ENCODE measurements at regions not wholly inside any gene's neighbourhood (a gene's known extent, or its start where the extent isn't known, plus 50 kb on each side); places are given as distances from the start of the nearest gene placed in this dataset.
"Not testable (repeated sequence)": the region's sequence is repeated elsewhere in the genome, so short reads cannot be mapped to it uniquely, and the experiment has no call there.

DNA sequence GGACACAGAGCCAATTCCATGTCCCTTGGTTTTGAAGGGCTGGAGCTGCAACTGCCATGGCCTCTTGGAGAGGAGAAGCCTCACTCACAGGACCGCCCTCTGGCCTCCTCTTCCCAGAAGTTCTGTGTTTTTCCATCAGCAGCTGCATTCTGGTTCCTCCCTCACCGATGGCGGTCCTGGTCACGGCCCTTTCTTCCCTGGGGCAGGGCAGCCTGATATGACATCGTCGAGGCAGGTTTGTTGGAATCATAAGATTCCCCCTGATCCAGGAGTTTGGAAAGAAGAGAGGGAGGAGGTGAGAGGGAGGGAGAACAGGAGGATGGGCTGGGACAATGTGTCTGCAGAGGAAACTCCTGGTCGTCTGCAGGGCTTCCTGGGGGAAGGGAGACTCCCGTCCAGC, 82.7 kb upstream of the PDZD8 start:
- Histone ChIP-seq H3K4me3 (ENCODE audit: low read depth in 1 of 2, low read length in 1 of 2) (no peak overlapping the region), H3K36me3 (no peaks in the 10 kb centered on the region), H3K4me1 (ENCODE audit: control insufficient read depth in 1 of 2, insufficient read depth in 1 of 2, low read depth in 1 of 2, low read length in 1 of 2) (peaks cover 45 to 52% of the 10 kb centered on the region in 2 experiments), H3K9me3 (no peaks in the 10 kb centered on the region), H3K27ac (peak overlapping the region; percentile 76), H3K27me3 (no peaks in the 10 kb centered on the region)
- TF ChIP-seq CTCF (IDR thresholded peaks at IDR 0.05): no peak

- peaks cover 45 to 53% of the 10 kb centered on the region in 2 experiments for H3K4me1 ChIP-seq (ENCODE audit: control insufficient read depth in 1 of 2, insufficient read depth in 1 of 2, low read depth in 1 of 2, low read length in 1 of 2)
- peak overlapping the region in 1 of 2 experiments; percentile 37 for H3K4me3 ChIP-seq (ENCODE audit: low read depth in 1 of 2, low read length in 1 of 2)
- no peak for TF ChIP-seq CTCF (IDR thresholded peaks at IDR 0.05)
These were observed 82.0 kb upstream of the PDZD8 start for GRCh38 chr10:117457071-117457810.

GRCh38 chr10:117455346-117455745, 80.1 kb upstream of the PDZD8 start:
- H3K4me3 ChIP-seq (ENCODE audit: low read depth in 1 of 2, low read length in 1 of 2): peak overlapping the region in 1 of 2 experiments; percentile 37
- H3K9me3 ChIP-seq: no peaks in the 10 kb centered on the region
- H3K36me3 ChIP-seq: no peaks in the 10 kb centered on the region
- no peaks in the 10 kb centered on the region for H3K27me3 ChIP-seq
- TF ChIP-seq CTCF (IDR thresholded peaks at IDR 0.05): no peak
- peaks cover 45 to 53% of the 10 kb centered on the region in 2 experiments for H3K4me1 ChIP-seq (ENCODE audit: control insufficient read depth in 1 of 2, insufficient read depth in 1 of 2, low read depth in 1 of 2, low read length in 1 of 2)
- peak overlapping the region; percentile 76 for H3K27ac ChIP-seq

More at GRCh38 chr10:117457071-117457810, 82.0 kb upstream of the PDZD8 start:
- Histone ChIP-seq H3K36me3 (no peaks in the 10 kb centered on the region), H3K9me3 (no peaks in the 10 kb centered on the region), H3K27me3 (no peaks in the 10 kb centered on the region), H3K27ac (peak overlapping the region; percentile 76)

GRCh38 chr10:117454502-117454901, 79.3 kb upstream of the PDZD8 start:
- peak overlapping the region in 1 of 2 experiments; percentile 37 for H3K4me3 ChIP-seq (ENCODE audit: low read depth in 1 of 2, low read length in 1 of 2)

GRCh38 chr10:117453484-117453883, 78.2 kb upstream of the PDZD8 start:
- not testable (repeated sequence) for H3K27me3 ChIP-seq; H3K9me3 ChIP-seq; H3K4me3 ChIP-seq (ENCODE audit: low read depth in 1 of 2, low read length in 1 of 2); H3K36me3 ChIP-seq
- peak overlapping the region; percentile 76 for H3K27ac ChIP-seq
- H3K4me1 ChIP-seq (ENCODE audit: control insufficient read depth in 1 of 2, insufficient read depth in 1 of 2, low read depth in 1 of 2, low read length in 1 of 2): peaks cover 45 to 53% of the 10 kb centered on the region in 2 experiments

More at GRCh38 chr10:117454502-117454901, 79.3 kb upstream of the PDZD8 start:
- Histone ChIP-seq H3K27me3 (no peaks in the 10 kb centered on the region), H3K27ac (peak overlapping the region; percentile 76), H3K36me3 (no peaks in the 10 kb centered on the region), H3K4me1 (ENCODE audit: control insufficient read depth in 1 of 2, insufficient read depth in 1 of 2, low read depth in 1 of 2, low read length in 1 of 2) (peaks cover 45 to 53% of the 10 kb centered on the region in 2 experiments), H3K9me3 (no peaks in the 10 kb centered on the region)
- TF ChIP-seq CTCF (IDR thresholded peaks at IDR 0.05): no peak

GRCh38 chr10:117450940-117451339, 75.7 kb upstream of the PDZD8 start:
- Histone ChIP-seq H3K27me3 (no peaks in the 10 kb centered on the region), H3K9me3 (no peaks in the 10 kb centered on the region), H3K36me3 (no peaks in the 10 kb centered on the region), H3K4me3 (ENCODE audit: low read depth in 1 of 2, low read length in 1 of 2) (no peak overlapping the region), H3K4me1 (ENCODE audit: control insufficient read depth in 1 of 2, insufficient read depth in 1 of 2, low read depth in 1 of 2, low read length in 1 of 2) (peaks cover 23 to 31% of the 10 kb centered on the region in 2 experiments), H3K27ac (no peak overlapping the region)
- no peak for TF ChIP-seq CTCF (IDR thresholded peaks at IDR 0.05)

Measured in neutrophil (primary cell).